Left cardiac atrium (tissue), 4 donors: ENCODE measurements at regions not wholly inside any gene's neighbourhood (a gene's known extent, or its start where the extent isn't known, plus 50 kb on each side); places are given as distances from the start of the nearest gene placed in this dataset.
A peak's percentile ranks its signal among the peaks of the same experiment; 100 is the strongest.
"Not testable (repeated sequence)": the region's sequence is repeated elsewhere in the genome, so short reads cannot be mapped to it uniquely, and the experiment has no call there.

ENCODE experiments used
- ATAC-seq, 2 donors: fragments of 200-7000 bp; cut with Tn5 transposase; one replicate each; pipeline ENCODE4 v1.9.1; 2020; ENCODE audit warnings: mild to moderate bottlenecking in 2 of 2, moderate library complexity in 2 of 2
- DNase-seq: peaks from one replicate; pipeline ENCODE4 v3.0.0-alpha.2; 2020
- intact Hi-C, 2 donors: fragments of 100-400 bp; cut with DNase I; formaldehyde crosslinking; loops; one replicate each; pipeline versions ENCODE4 v1.14.1 to v1.15.1; 2022 to 2023
- donor health status: DM: no; HTN: yes; CAD: no.
- donor health status: DM: no; HTN: yes; CAD: no; lungs with severe emphysema.
- donor health status: DM: yes; HTN: yes; CAD: no.
- donor health status: Dilated cardiomyopathy.

GRCh38 chr4:173753408-173753807, 223.4 kb upstream of the HAND2 start:
- intact Hi-C loops: no loop called here
- ATAC-seq: no peak
- DNase-seq: no peak

- no peak for ATAC-seq
- intact Hi-C loops: no loop called here
- DNase-seq: no peak
Observed at GRCh38 chr4:173752610-173753230, 222.7 kb upstream of the HAND2 start.

GRCh38 chr4:173748353-173748752, 218.3 kb upstream of the HAND2 start:
- intact Hi-C loops: loop anchor here (5.0 kb wide), 4 partner anchors 216 to 409 kb away; partner anchors contain the start of gene HAND2 (in 1 of the 2)
- DNase-seq (no peak), ATAC-seq (peak; percentile 38 to 44)

GRCh38 chr4:173747537-173748257, 217.7 kb upstream of the HAND2 start:
- intact Hi-C loops: loop anchor here (2.0 to 5.0 kb wide), 5 partner anchors 215 to 410 kb away; partner anchors contain the start of gene HAND2 (in 1 of the 2)
- ATAC-seq (no peak), DNase-seq (no peak)

GRCh38 chr4:173746424-173746823, 216.4 kb upstream of the HAND2 start:
- DNase-seq (no peak), ATAC-seq (peak in 1 of 2 donors; percentile 36)
- intact Hi-C loops: loop anchor here (2.0 to 5.0 kb wide), 5 partner anchors 214 to 411 kb away; partner anchors contain the start of gene HAND2 (in 1 of the 2)

GRCh38 chr4:173745765-173746164, 215.7 kb upstream of the HAND2 start:
- ATAC-seq (peak; percentile 61 to 79), DNase-seq (no peak)
- intact Hi-C loops: loop anchor here (2.0 to 5.0 kb wide), 5 partner anchors 213 to 412 kb away; partner anchors contain the start of gene HAND2 (in 1 of the 2)

- DNase-seq: no peak
- peak in 1 of 2 donors; percentile 50 for ATAC-seq
- intact Hi-C loops: loop anchor here in 1 of 2 donors (5.0 kb wide), 1 partner anchor 35 kb away; no protein-coding TSS in a partner anchor
Observed at GRCh38 chr4:173736840-173737239, 206.8 kb upstream of the HAND2 start.

GRCh38 chr4:173735585-173735984, 205.6 kb upstream of the HAND2 start:
- no peak for ATAC-seq
- no peak for DNase-seq
- intact Hi-C loops: loop anchor here in 1 of 2 donors (5.0 kb wide), 1 partner anchor 33 kb away; no protein-coding TSS in a partner anchor

GRCh38 chr4:173735049-173735448, 205.0 kb upstream of the HAND2 start:
- DNase-seq: no peak
- ATAC-seq: no peak
- intact Hi-C loops: loop anchor here in 1 of 2 donors (5.0 kb wide), 1 partner anchor 33 kb away; no protein-coding TSS in a partner anchor

- intact Hi-C loops: no loop called here
- no peak for ATAC-seq
Observed at GRCh38 chr4:173731257-173731656, 201.2 kb upstream of the HAND2 start.

GRCh38 chr4:173722075-173722474, 192.0 kb upstream of the HAND2 start:
- intact Hi-C loops: no loop called here

More at GRCh38 chr4:173731257-173731656, 201.2 kb upstream of the HAND2 start:
- no peak for DNase-seq

GRCh38 chr4:173718504-173718903, 188.5 kb upstream of the HAND2 start:
- DNase-seq, ATAC-seq, intact Hi-C loops: not testable (repeated sequence)

More at GRCh38 chr4:173722075-173722474, 192.0 kb upstream of the HAND2 start:
- ATAC-seq (no peak), DNase-seq (no peak)

- intact Hi-C loops: no loop called here
- DNase-seq: no peak
- no peak for ATAC-seq
Observed at GRCh38 chr4:173717581-173717980, 187.6 kb upstream of the HAND2 start.

- DNase-seq (no peak), ATAC-seq (no peak)
- intact Hi-C loops: no loop called here
Observed at GRCh38 chr4:173714456-173714855, 184.4 kb upstream of the HAND2 start.

- intact Hi-C loops: no loop called here
- DNase-seq: no peak
- ATAC-seq: no peak
Observed at GRCh38 chr4:173713026-173713425, 183.0 kb upstream of the HAND2 start.

- DNase-seq (no peak), ATAC-seq (no peak)
Observed at GRCh38 chr4:173707658-173708419, 177.8 kb upstream of the HAND2 start.

GRCh38 chr4:173704201-173704600, 174.2 kb upstream of the HAND2 start:
- no peak for DNase-seq
- ATAC-seq: no peak
- intact Hi-C loops: loop anchor here in 1 of 2 donors (5.0 kb wide), 1 partner anchor 33 kb away; no protein-coding TSS in a partner anchor

More at GRCh38 chr4:173707658-173708419, 177.8 kb upstream of the HAND2 start:
- intact Hi-C loops: no loop called here

GRCh38 chr4:173703021-173703420, 173.0 kb upstream of the HAND2 start:
- DNase-seq (no peak), ATAC-seq (no peak)
- intact Hi-C loops: loop anchor here in 1 of 2 donors (5.0 kb wide), 1 partner anchor 34 kb away; no protein-coding TSS in a partner anchor

- ATAC-seq: no peak
- no peak for DNase-seq
- intact Hi-C loops: loop anchor here in 1 of 2 donors (5.0 kb wide), 1 partner anchor 37 kb away; no protein-coding TSS in a partner anchor
Observed at GRCh38 chr4:173700650-173701049, 170.6 kb upstream of the HAND2 start.
